ENCODE measurements at regions not wholly inside any gene's neighbourhood (a gene's known extent, or its start where the extent isn't known, plus 50 kb on each side); places are given as distances from the start of the nearest gene placed in this dataset.

DNA sequence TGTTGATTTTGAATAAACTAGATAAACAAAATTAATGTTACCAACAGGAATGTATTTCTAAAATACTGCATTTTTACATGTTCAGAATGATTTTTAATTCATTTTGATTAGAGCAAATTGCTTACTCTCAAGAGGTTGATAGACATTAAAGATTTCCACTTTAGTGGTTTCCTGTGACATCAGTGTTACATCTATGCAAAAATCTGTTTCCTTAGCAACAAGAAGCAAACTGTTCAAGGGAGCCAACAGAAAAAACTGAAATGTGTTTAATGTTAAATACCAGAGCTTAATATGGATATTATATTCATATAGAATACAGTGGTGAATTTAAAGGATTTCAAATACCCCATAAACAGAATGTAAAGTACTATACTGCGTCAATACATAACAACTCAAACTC, 277.8 kb downstream of the GABRG1 start:
- TF ChIP-seq, protein P1, sequence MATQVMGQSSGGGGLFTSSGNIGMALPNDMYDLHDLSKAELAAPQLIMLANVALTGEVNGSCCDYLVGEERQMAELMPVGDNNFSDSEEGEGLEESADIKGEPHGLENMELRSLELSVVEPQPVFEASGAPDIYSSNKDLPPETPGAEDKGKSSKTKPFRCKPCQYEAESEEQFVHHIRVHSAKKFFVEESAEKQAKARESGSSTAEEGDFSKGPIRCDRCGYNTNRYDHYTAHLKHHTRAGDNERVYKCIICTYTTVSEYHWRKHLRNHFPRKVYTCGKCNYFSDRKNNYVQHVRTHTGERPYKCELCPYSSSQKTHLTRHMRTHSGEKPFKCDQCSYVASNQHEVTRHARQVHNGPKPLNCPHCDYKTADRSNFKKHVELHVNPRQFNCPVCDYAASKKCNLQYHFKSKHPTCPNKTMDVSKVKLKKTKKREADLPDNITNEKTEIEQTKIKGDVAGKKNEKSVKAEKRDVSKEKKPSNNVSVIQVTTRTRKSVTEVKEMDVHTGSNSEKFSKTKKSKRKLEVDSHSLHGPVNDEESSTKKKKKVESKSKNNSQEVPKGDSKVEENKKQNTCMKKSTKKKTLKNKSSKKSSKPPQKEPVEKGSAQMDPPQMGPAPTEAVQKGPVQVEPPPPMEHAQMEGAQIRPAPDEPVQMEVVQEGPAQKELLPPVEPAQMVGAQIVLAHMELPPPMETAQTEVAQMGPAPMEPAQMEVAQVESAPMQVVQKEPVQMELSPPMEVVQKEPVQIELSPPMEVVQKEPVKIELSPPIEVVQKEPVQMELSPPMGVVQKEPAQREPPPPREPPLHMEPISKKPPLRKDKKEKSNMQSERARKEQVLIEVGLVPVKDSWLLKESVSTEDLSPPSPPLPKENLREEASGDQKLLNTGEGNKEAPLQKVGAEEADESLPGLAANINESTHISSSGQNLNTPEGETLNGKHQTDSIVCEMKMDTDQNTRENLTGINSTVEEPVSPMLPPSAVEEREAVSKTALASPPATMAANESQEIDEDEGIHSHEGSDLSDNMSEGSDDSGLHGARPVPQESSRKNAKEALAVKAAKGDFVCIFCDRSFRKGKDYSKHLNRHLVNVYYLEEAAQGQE (IDR thresholded peaks at IDR 0.05; ENCODE audit: low read depth): no peak
- TF ChIP-seq RAD21 (IDR thresholded peaks at IDR 0.05; ENCODE audit: low read depth) (no peak), CREB1 (IDR thresholded peaks at IDR 0.05; ENCODE audit: low read depth) (no peak), YY1 (IDR thresholded peaks at IDR 0.05; ENCODE audit: low read depth) (no peak), CEBPB (IDR thresholded peaks at IDR 0.05) (no peak), EP300 (IDR thresholded peaks at IDR 0.05; ENCODE audit: borderline replicate concordance) (no peak), TAF1 (IDR thresholded peaks at IDR 0.05; ENCODE audit: low read depth) (no peak), EGR1 (IDR thresholded peaks at IDR 0.05) (no peak), ZBTB7A (IDR thresholded peaks at IDR 0.05; ENCODE audit: low read depth) (no peak), NFIC (IDR thresholded peaks at IDR 0.05) (no peak), TEAD4 (IDR thresholded peaks at IDR 0.05) (no peak), FOXM1 (IDR thresholded peaks at IDR 0.05; ENCODE audit: borderline replicate concordance, low read depth) (no peak)
- TF ChIP-seq, protein P2, sequence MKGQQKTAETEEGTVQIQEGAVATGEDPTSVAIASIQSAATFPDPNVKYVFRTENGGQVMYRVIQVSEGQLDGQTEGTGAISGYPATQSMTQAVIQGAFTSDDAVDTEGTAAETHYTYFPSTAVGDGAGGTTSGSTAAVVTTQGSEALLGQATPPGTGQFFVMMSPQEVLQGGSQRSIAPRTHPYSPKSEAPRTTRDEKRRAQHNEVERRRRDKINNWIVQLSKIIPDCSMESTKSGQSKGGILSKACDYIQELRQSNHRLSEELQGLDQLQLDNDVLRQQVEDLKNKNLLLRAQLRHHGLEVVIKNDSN (IDR thresholded peaks at IDR 0.05): no peak
- TF ChIP-seq, protein P3, sequence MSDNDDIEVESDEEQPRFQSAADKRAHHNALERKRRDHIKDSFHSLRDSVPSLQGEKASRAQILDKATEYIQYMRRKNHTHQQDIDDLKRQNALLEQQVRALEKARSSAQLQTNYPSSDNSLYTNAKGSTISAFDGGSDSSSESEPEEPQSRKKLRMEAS (IDR thresholded peaks at IDR 0.05): no peak

Data from Ishikawa (cell line).